Adipocyte (in vitro differentiated cells): ENCODE measurements at regions not wholly inside any gene's neighbourhood (a gene's known extent, or its start where the extent isn't known, plus 50 kb on each side); places are given as distances from the start of the nearest gene placed in this dataset.

Experiments used
- DNase-seq: peaks from one replicate; pipeline ENCODE4 v3.0.0-alpha.2; 2015; ENCODE audit warnings: low read depth
- H3K27me3 ChIP-seq: replicated peaks from 2 replicates; pipeline ENCODE4 v1.7.0; 2013; ENCODE audit warnings: mild to moderate bottlenecking, low read length, moderate library complexity; ENCODE audit not compliant: control insufficient read depth, insufficient read depth
- H3K36me3 ChIP-seq: 2 replicates; pipeline ENCODE4 v1.7.0; 2013; ENCODE audit warnings: low read length, mild to moderate bottlenecking, moderate library complexity; ENCODE audit not compliant: control insufficient read depth, insufficient read depth, severe bottlenecking
- H3K4me1 ChIP-seq: 2 replicates; pipeline ENCODE4 v1.7.0; 2013; ENCODE audit warnings: mild to moderate bottlenecking, low read length, moderate library complexity; ENCODE audit not compliant: control insufficient read depth, insufficient read depth
- H3K4me3 ChIP-seq: 2 replicates; pipeline ENCODE4 v1.7.0; 2013; ENCODE audit warnings: mild to moderate bottlenecking, low read length, moderate library complexity
- H3K9ac ChIP-seq: 2 replicates; pipeline ENCODE4 v1.7.0; 2013; ENCODE audit warnings: mild to moderate bottlenecking, low read length, moderate library complexity
- H3K9me3 ChIP-seq: 2 replicates; pipeline ENCODE4 v1.7.0; 2013; ENCODE audit warnings: mild to moderate bottlenecking, low read length, moderate library complexity; ENCODE audit not compliant: control insufficient read depth

DNA sequence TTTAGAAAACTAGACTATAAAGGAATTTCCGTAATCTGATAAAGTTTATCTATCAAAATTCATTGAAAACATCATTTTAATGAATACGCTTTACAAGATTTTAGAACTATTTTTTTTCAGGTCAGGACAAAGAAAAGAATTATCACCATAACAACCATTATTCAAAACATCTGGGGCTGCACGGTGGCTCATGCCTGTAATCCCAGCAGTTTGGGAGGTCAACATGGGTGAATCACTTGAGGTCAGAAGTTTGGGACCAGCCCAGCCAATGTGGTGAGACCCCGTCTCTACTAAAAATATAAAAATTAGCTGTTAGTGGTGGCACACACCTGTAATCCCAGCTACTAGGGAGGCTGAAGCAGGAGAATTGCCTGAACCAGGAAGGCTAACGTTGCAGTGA is 260.4 kb downstream of the WNT5A start:
- no peak for DNase-seq
- Histone ChIP-seq H3K27me3 (no peaks in the 10 kb centered on the region), H3K9me3 (no peaks in the 10 kb centered on the region), H3K4me3 (no peak overlapping the region), H3K9ac (no peak overlapping the region), H3K36me3 (no peaks in the 10 kb centered on the region), H3K4me1 (no peaks in the 10 kb centered on the region)

- DNase-seq: no peak
- peaks cover 22% of the 10 kb centered on the region for H3K9me3 ChIP-seq
- H3K4me1 ChIP-seq: no peaks in the 10 kb centered on the region
- no peak overlapping the region for H3K4me3 ChIP-seq
- no peaks in the 10 kb centered on the region for H3K27me3 ChIP-seq
- H3K36me3 ChIP-seq: no peaks in the 10 kb centered on the region
- no peak overlapping the region for H3K9ac ChIP-seq
These were observed 268.5 kb downstream of the WNT5A start for GRCh38 chr3:55218577-55218976.

GRCh38 chr3:55207744-55208143 is 279.4 kb downstream of the WNT5A start:
- Histone ChIP-seq H3K36me3 (no peaks in the 10 kb centered on the region), H3K9ac (no peak overlapping the region)

DNA sequence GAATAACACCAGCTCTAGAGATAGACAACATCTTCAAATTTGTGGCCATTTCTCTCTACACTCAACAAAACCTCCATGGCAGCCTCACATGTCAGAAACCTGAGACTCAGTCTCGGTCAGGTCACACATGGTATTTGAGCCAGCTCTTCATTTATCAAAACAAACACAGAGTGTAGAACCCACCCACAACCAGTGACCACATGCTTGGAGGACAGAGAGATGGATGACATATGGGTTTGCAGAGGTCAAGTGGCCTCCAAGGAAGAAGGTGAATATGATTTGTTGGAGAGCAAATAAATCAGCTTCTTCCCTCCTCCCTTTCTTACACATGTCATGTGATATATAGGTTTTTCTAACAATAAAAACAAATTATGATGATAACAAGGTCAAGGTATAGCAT is 278.1 kb upstream of the LRTM1 start:
- Histone ChIP-seq H3K4me3 (no peak overlapping the region), H3K9ac (no peak overlapping the region), H3K27me3 (no peaks in the 10 kb centered on the region), H3K36me3 (no peaks in the 10 kb centered on the region), H3K9me3 (no peaks in the 10 kb centered on the region), H3K4me1 (peaks cover 4% of the 10 kb centered on the region)
- DNase-seq: no peak

More at GRCh38 chr3:55207744-55208143, 279.4 kb downstream of the WNT5A start:
- Histone ChIP-seq H3K4me1 (no peaks in the 10 kb centered on the region), H3K27me3 (no peaks in the 10 kb centered on the region), H3K9me3 (no peaks in the 10 kb centered on the region), H3K4me3 (no peak overlapping the region)
- DNase-seq: no peak

GRCh38 chr3:55204417-55204816 is 276.6 kb upstream of the LRTM1 start:
- no peak overlapping the region for H3K4me3 ChIP-seq
- no peaks in the 10 kb centered on the region for H3K36me3 ChIP-seq
- no peak for DNase-seq
- H3K4me1 ChIP-seq: peaks cover 4% of the 10 kb centered on the region
- H3K27me3 ChIP-seq: no peaks in the 10 kb centered on the region
- no peak overlapping the region for H3K9ac ChIP-seq
- no peaks in the 10 kb centered on the region for H3K9me3 ChIP-seq

- DNase-seq: no peak
- Histone ChIP-seq H3K4me1 (peaks cover 4% of the 10 kb centered on the region), H3K36me3 (no peaks in the 10 kb centered on the region), H3K4me3 (no peak overlapping the region), H3K9me3 (no peaks in the 10 kb centered on the region), H3K9ac (no peak overlapping the region), H3K27me3 (no peaks in the 10 kb centered on the region)
These were observed 275.7 kb upstream of the LRTM1 start for GRCh38 chr3:55203546-55203945.

DNA sequence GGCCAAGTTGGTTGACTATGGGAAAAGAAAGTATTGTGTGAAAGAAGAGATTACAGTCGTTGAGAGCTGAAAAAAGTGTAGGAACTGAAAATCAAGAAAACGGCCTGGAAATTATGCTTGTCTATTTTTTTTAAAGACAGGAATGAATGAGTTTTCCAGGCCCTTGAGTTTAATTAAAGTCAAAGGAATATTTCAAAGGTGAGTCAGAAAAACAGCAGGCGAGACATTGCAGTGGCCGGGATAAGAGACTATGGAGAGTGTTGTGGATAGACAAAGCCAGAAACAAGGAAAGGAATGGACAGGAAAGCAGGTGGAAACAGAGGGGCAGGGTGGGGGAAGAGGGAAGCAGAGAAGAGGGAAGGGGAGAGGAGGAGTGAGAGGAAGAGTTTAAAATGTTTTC is 275.1 kb upstream of the LRTM1 start:
- DNase-seq: peak; percentile 34
- H3K4me1 ChIP-seq: peaks cover 4% of the 10 kb centered on the region
- no peaks in the 10 kb centered on the region for H3K9me3 ChIP-seq
- no peaks in the 10 kb centered on the region for H3K36me3 ChIP-seq
- H3K27me3 ChIP-seq: no peaks in the 10 kb centered on the region
- H3K4me3 ChIP-seq: no peak overlapping the region
- no peak overlapping the region for H3K9ac ChIP-seq

- Histone ChIP-seq H3K9me3 (no peaks in the 10 kb centered on the region), H3K4me1 (peaks cover 4% of the 10 kb centered on the region), H3K9ac (no peak overlapping the region), H3K4me3 (no peak overlapping the region), H3K27me3 (no peaks in the 10 kb centered on the region), H3K36me3 (no peaks in the 10 kb centered on the region)
- peak; percentile 74 for DNase-seq
These were observed 274.5 kb upstream of the LRTM1 start for GRCh38 chr3:55202326-55202725.

DNA sequence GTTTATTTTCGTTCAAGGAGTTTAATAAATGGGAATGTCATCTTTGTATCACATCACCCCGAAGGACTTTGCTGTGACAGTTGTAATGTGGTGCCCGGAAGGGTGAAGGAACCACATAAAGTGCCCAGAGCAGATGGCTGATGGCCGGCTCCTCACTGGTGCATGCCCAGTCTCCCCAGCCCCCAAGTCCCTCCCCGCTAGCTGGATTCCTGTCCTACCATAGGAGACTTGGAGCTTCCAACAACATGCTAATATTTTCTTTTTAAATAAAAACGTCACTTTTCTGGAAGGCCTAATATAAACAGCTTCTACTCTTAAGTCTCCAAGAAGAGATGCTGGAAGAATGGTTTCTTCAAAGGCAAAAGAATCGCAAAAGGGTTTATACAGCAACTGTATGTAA is 273.9 kb upstream of the LRTM1 start:
- Histone ChIP-seq H3K27me3 (no peaks in the 10 kb centered on the region), H3K4me1 (peaks cover 4% of the 10 kb centered on the region), H3K9me3 (no peaks in the 10 kb centered on the region), H3K4me3 (no peak overlapping the region), H3K36me3 (no peaks in the 10 kb centered on the region), H3K9ac (no peak overlapping the region)
- DNase-seq: no peak

DNA sequence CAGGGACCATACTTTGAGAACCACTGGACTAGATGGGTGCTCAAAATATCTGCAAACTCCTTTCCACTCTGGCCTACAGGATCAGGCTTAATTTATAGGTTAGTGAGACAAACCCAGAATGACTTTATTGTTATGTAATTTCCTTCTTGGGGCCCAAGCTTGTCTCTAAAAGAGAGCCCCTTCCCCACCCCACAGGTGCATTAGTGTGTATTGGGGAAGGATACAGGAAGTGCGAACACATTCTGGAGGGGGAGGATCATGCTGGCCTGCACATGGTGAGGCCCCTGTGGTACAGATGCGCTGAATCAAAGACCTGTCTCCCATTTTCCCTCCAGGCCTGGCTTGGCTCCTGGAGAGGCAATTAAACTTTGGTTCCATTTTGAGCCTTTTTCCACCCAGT is 273.0 kb upstream of the LRTM1 start:
- Histone ChIP-seq H3K4me1 (peaks cover 4% of the 10 kb centered on the region), H3K27me3 (no peaks in the 10 kb centered on the region), H3K36me3 (no peaks in the 10 kb centered on the region), H3K4me3 (no peak overlapping the region), H3K9ac (no peak overlapping the region), H3K9me3 (no peaks in the 10 kb centered on the region)
- no peak for DNase-seq

- no peaks in the 10 kb centered on the region for H3K27me3 ChIP-seq
- peaks cover 4% of the 10 kb centered on the region for H3K4me1 ChIP-seq
- H3K36me3 ChIP-seq: no peaks in the 10 kb centered on the region
- H3K9me3 ChIP-seq: no peaks in the 10 kb centered on the region
- no peak overlapping the region for H3K9ac ChIP-seq
- no peak overlapping the region for H3K4me3 ChIP-seq
- DNase-seq: peak; percentile 81
These were observed 270.7 kb upstream of the LRTM1 start for GRCh38 chr3:55198554-55198953.

DNA sequence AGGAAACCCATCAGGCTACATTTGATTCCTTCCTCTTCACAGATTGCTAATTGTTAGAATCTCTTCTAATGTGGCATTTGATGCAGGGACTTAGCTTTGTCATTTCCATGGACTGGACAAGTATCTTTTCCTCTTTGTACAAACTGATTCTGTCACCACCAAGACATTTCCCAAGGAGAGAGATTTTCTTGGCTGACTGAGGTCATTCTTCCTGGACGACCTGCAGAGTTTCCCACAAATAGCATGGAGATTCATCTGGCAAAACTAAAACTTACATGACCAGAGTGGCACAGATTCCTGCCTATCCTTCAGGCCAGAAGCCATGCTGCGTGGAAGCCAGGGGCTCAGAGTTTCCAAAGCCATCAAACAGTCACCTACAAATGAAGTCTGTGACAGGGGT is 269.2 kb upstream of the LRTM1 start:
- Histone ChIP-seq H3K4me3 (no peak overlapping the region), H3K27me3 (no peaks in the 10 kb centered on the region), H3K9me3 (no peaks in the 10 kb centered on the region), H3K4me1 (peaks cover 8% of the 10 kb centered on the region), H3K9ac (no peak overlapping the region), H3K36me3 (no peaks in the 10 kb centered on the region)
- no peak for DNase-seq
